Uterus (tissue), 3 donors: ENCODE measurements at regions not wholly inside any gene's neighbourhood (a gene's known extent, or its start where the extent isn't known, plus 50 kb on each side); places are given as distances from the start of the nearest gene placed in this dataset.

Source experiments
- DNase-seq, 2 donors: peaks; one replicate each; pipeline ENCODE4 v3.0.0-alpha.2; 2019 to 2020
- H3K27ac ChIP-seq, 2 donors: fragments of 200-600 bp; sonication (generic); 1 replicate in 1 of 2; 2 replicates in 1 of 2; pipeline ENCODE4 v1.5.1; 2016 to 2018
- H3K27me3 ChIP-seq, 2 donors: fragments of 200-600 bp; sonication (generic); one replicate each; pipeline ENCODE4 v1.5.1; 2018 to 2019; ENCODE audit warnings: control low read depth in 1 of 2
- H3K36me3 ChIP-seq, 2 donors: fragments of 200-600 bp; sonication (generic); one replicate each; pipeline ENCODE4 v1.5.1; 2019; ENCODE audit warnings: control low read depth in 1 of 2
- H3K4me1 ChIP-seq, 2 donors: fragments of 200-600 bp; sonication (generic); one replicate each; pipeline ENCODE4 v1.5.1; 2018 to 2019; ENCODE audit warnings: control low read depth in 1 of 2
- H3K4me3 ChIP-seq, 2 donors: fragments of 200-600 bp; sonication (generic); 1 replicate in 1 of 2; 2 replicates in 1 of 2; pipeline ENCODE4 v1.5.1; 2018 to 2019; ENCODE audit warnings: mild to moderate bottlenecking in 1 of 2
- H3K9me3 ChIP-seq, 2 donors: fragments of 200-600 bp; sonication (generic); one replicate each; pipeline ENCODE4 v1.5.1; 2019; ENCODE audit warnings: control low read depth in 1 of 2
- POLR2A ChIP-seq, 2 donors: fragments of 450-650 bp; IDR thresholded peaks; one replicate each; pipeline ENCODE4 v1.6.1; 2016; ENCODE audit warnings: antibody characterized with exemption in 2 of 2, mild to moderate bottlenecking in 1 of 2, moderate library complexity in 1 of 2
- intact Hi-C: fragments of 100-400 bp; cut with DNase I; formaldehyde crosslinking; loops from one replicate; pipeline ENCODE4 v1.15.1; 2023; ENCODE audit warnings: low total_unique reads
- TF ChIP-seq, protein P1 (sequence below), 4 experiments: fragments of 200-600 bp in 2 of 4; fragments of 450-650 bp in 2 of 4; sonication (generic) in 2 of 4; IDR thresholded peaks; one replicate each; pipeline ENCODE4 v1.5.1; 2016 to 2019; ENCODE audit warnings: antibody characterized with exemption in 4 of 4, mild to moderate bottlenecking in 2 of 4, moderate library complexity in 1 of 4
- donor health status: DM: yes; HTN: yes; CAD: no.

DNA sequence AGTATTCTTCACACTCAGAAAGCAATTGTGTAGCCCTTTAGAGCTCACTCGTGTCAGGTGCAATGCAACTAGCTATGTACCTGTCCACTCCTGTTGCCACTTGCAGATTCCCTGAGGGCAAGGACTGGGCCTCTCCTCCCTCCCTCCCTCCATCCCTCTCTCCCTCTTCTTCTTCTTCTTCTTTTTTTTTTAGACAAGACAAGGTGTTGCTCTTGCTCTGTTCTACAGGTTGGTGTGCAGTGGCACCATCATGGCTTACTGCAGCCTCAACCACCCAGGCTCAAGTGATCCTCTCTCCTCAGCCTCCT, 119.7 kb downstream of the ACKR3 start:
- no peak for TF ChIP-seq POLR2A (IDR thresholded peaks at IDR 0.05)
- Histone ChIP-seq H3K27ac (no peak overlapping the region), H3K36me3 (no peaks in the 10 kb centered on the region), H3K9me3 (no peaks in the 10 kb centered on the region), H3K27me3 (no peaks in the 10 kb centered on the region), H3K4me3 (no peak overlapping the region), H3K4me1 (no peaks in the 10 kb centered on the region)
- DNase-seq = no peak
- intact Hi-C loops = no loop called here

DNA sequence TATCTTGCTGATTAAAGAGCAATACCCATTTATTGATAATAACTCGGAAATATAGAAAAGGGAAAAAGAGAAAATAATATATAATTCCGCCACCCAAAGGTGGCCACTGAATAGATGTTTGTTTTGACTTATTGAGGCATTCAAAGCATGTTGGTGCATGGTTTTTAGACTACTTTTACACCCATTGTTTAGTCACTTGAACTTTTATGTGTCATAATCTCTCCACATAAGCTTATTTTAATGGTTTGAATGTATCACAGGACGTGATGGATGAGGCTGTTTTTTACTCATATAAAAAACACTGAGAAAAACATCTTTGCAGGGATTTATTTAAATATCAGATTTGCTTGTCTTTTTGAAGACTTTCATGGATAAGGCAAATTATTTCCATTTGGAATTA, 120.4 kb downstream of the ACKR3 start:
- no peaks in the 10 kb centered on the region for H3K36me3 ChIP-seq
- no peaks in the 10 kb centered on the region for H3K9me3 ChIP-seq
- no peak for DNase-seq
- no peak overlapping the region for H3K4me3 ChIP-seq
- no peak for TF ChIP-seq POLR2A (IDR thresholded peaks at IDR 0.05)
- TF ChIP-seq, protein P1, sequence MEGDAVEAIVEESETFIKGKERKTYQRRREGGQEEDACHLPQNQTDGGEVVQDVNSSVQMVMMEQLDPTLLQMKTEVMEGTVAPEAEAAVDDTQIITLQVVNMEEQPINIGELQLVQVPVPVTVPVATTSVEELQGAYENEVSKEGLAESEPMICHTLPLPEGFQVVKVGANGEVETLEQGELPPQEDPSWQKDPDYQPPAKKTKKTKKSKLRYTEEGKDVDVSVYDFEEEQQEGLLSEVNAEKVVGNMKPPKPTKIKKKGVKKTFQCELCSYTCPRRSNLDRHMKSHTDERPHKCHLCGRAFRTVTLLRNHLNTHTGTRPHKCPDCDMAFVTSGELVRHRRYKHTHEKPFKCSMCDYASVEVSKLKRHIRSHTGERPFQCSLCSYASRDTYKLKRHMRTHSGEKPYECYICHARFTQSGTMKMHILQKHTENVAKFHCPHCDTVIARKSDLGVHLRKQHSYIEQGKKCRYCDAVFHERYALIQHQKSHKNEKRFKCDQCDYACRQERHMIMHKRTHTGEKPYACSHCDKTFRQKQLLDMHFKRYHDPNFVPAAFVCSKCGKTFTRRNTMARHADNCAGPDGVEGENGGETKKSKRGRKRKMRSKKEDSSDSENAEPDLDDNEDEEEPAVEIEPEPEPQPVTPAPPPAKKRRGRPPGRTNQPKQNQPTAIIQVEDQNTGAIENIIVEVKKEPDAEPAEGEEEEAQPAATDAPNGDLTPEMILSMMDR (IDR thresholded peaks at IDR 0.05) = no peak
- no peaks in the 10 kb centered on the region for H3K27me3 ChIP-seq
- no peak overlapping the region for H3K27ac ChIP-seq
- intact Hi-C loops = no loop called here
- H3K4me1 ChIP-seq = no peaks in the 10 kb centered on the region

DNA sequence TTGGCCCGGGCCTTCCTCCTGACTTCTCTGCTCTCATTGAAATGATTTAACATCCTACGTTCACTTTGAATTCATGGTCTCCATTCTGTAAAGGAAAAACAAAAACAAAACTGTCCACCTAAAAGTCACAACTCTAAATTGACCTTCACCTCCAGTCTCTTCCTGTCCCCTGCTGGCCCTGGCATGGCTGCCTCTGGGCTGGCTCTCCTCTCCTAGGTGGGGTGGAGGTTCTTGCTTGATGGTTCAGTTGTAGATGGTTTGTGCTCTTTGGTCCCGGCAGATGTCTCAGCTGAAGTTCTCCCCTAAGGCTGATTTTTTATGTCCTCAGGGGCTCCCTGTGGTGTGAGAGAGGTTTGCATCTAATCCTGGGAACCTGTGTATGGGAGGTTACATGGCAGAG, 121.1 kb downstream of the ACKR3 start:
- no peaks in the 10 kb centered on the region for H3K36me3 ChIP-seq
- intact Hi-C loops = no loop called here
- H3K4me1 ChIP-seq = no peaks in the 10 kb centered on the region
- no peak overlapping the region for H3K4me3 ChIP-seq
- no peak overlapping the region for H3K27ac ChIP-seq
- no peak for DNase-seq
- H3K9me3 ChIP-seq = no peaks in the 10 kb centered on the region
- TF ChIP-seq, protein P1 (IDR thresholded peaks at IDR 0.05) = no peak
- no peak for TF ChIP-seq POLR2A (IDR thresholded peaks at IDR 0.05)
- H3K27me3 ChIP-seq = no peaks in the 10 kb centered on the region

DNA sequence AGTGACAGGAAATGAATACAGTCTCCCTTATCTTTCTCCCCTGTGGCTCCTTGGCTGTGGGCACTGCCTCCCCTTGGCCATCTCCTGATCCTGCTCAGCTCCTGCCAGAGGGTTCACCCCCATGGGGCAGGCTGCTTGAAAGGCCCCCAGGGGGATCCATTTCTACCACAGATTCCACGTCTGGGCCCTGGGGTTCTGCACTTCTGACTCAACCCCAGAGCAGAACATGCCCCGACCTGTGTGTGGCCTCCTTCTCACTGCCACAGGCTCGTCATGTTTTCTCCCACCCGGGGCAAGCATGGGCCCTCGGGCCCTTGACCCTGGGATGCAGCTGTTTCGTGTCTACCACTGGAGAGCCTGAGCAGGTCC, 122.2 kb downstream of the ACKR3 start:
- no peak overlapping the region for H3K4me3 ChIP-seq
- no peak overlapping the region for H3K27ac ChIP-seq
- TF ChIP-seq, protein P1 (IDR thresholded peaks at IDR 0.05) = no peak
- no peak for TF ChIP-seq POLR2A (IDR thresholded peaks at IDR 0.05)
- intact Hi-C loops = no loop called here
- DNase-seq = no peak
- H3K9me3 ChIP-seq = no peaks in the 10 kb centered on the region
- H3K36me3 ChIP-seq = no peaks in the 10 kb centered on the region
- no peaks in the 10 kb centered on the region for H3K4me1 ChIP-seq
- H3K27me3 ChIP-seq = no peaks in the 10 kb centered on the region

DNA sequence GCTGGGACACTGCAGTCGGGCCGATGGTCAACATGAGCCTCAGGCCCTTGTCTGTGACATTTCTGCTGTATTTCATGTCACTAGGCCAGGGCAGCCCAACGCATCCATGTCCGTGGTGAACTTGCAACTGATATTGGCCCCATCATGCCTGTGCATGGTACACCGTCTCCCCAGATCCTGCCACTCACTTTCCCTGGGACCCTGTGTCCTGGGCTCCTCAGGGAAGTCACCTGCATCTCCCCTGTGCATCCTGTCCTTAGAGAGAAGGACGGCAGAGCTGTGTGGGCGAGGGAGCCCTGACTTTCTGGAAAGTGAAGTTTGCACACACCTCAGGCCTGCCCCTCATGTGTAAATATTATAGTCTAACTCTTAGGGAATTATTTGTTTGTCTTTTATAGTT, 123.3 kb downstream of the ACKR3 start:
- no peak for TF ChIP-seq POLR2A (IDR thresholded peaks at IDR 0.05)
- TF ChIP-seq, protein P1 (IDR thresholded peaks at IDR 0.05) = no peak
- H3K27ac ChIP-seq = no peak overlapping the region
- intact Hi-C loops = no loop called here
- no peaks in the 10 kb centered on the region for H3K27me3 ChIP-seq
- no peak for DNase-seq
- no peaks in the 10 kb centered on the region for H3K4me1 ChIP-seq
- H3K4me3 ChIP-seq = no peak overlapping the region
- H3K9me3 ChIP-seq = no peaks in the 10 kb centered on the region
- H3K36me3 ChIP-seq = no peaks in the 10 kb centered on the region

DNA sequence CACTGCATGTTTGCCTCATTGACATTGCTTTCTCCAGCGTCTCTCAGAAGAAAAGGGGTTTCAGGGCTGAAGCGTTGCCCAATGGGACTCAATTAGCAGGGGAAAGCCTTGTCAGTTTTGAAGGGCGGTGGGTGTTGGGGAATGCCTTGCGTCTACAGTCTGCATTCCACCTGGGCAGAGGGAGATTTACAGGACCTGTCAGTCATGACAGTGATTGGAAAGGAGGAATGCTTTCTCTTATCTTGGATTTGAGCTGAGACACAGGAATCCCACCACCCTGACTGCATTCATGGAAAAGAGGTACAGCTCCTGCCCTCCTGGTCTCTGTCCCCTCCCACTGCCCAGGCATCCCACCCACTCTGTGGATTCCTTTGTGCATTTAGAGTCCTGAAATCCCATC, 123.9 kb downstream of the ACKR3 start:
- Histone ChIP-seq H3K9me3 (no peaks in the 10 kb centered on the region), H3K4me3 (no peak overlapping the region), H3K36me3 (no peaks in the 10 kb centered on the region), H3K4me1 (no peaks in the 10 kb centered on the region), H3K27me3 (no peaks in the 10 kb centered on the region), H3K27ac (no peak overlapping the region)
- no peak for DNase-seq
- TF ChIP-seq, protein P1 (IDR thresholded peaks at IDR 0.05) = no peak
- no peak for TF ChIP-seq POLR2A (IDR thresholded peaks at IDR 0.05)
- intact Hi-C loops = no loop called here
